ENCODE measurements at regions not wholly inside any gene's neighbourhood (a gene's known extent, or its start where the extent isn't known, plus 50 kb on each side); places are given as distances from the start of the nearest gene placed in this dataset.
A peak's percentile ranks its signal among the peaks of the same experiment; 100 is the strongest.

DNA sequence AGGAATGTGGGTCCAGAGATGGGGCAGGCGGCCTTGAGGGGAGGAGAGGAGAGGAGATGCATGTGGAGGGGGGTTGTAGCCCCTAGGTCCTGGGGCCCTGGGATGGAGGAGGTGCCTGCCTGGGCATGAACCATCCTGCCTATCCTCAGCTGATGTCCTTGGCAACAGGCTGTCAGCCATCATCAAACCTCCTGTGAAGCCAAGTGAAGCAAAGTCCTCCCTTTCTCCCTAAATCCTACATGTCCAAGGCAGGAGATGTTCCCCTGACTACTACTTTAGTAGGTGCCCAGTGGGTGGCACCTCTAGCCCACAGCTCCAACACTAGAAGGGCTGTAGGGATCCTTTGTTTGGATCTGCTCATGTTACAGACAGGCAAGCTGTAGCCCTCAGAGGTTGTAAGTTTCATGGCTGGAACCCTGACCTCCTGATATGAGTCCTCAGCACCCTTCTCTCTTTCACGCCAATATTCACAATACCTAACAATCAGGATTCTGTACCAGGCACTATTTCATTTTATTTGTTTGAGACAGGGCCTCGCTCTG, 66.6 kb upstream of the SYPL1 start:
- no peak overlapping the region for H3K9ac ChIP-seq (ENCODE audit: low read length in 2 of 2)
- H3K27me3 ChIP-seq (ENCODE audit: control insufficient read depth in 1 of 2, insufficient read depth in 2 of 2, low read length in 2 of 2), result no peaks in the 10 kb centered on the region
- no peaks in the 10 kb centered on the region for H3K9me3 ChIP-seq (ENCODE audit: control insufficient read depth in 2 of 2, low read length in 2 of 2)
- no peak overlapping the region for H3K4me3 ChIP-seq (ENCODE audit: low read length in 2 of 2)
- no peaks in the 10 kb centered on the region for H3K36me3 ChIP-seq (ENCODE audit: control insufficient read depth in 2 of 2, insufficient read depth in 2 of 2, low read length in 2 of 2)
- no peak overlapping the region for H3K27ac ChIP-seq (ENCODE audit: low read length)
- peaks cover 4% of the 10 kb centered on the region for H3K4me1 ChIP-seq (ENCODE audit: control insufficient read depth, insufficient read depth, low read length)

DNA sequence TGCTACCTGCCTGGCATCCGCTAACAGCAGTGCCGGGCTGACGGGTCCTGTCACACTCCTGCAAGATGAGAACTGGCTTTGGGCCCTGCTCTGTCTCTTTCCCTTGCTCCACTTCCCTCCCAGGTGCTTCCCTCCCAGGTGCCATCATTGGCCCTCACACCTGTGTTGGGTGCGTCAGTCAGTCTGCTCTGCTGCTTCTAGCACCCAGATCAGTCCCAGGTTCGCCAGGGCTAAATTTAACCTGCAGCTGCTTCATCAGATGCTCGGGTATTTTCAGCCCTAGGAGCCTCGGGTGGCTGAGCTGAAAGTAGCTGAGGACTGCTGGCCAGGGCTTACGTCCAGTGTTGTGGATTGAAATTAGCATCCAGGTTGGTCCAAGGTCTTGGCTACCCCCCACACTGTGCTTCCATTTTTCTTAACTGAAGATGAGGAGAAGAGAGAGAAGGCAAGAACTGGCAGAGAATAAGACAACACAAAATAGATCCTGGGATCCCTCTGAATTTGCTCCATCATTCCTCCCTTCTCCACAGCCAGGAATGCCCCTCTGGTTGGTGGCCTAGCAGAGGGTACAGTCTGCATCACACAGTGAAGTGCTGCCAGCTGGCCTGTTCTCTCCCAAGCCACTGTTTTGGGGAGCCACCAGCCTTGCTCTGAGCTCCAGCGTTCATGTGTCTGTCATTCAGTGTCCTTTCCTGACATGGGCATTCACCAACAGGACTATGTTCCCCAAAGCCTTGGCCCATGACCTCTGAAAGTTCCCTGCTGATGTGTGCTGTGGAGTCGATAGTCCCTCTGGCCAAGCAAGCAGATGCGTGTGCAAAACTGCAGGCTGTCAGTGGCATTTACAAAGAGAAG, 65.9 kb upstream of the SYPL1 start:
- Histone ChIP-seq H3K9ac (ENCODE audit: low read length in 2 of 2) (no peak overlapping the region), H3K4me1 (ENCODE audit: control insufficient read depth, insufficient read depth, low read length) (peaks cover 4% of the 10 kb centered on the region), H3K4me3 (ENCODE audit: low read length in 2 of 2) (no peak overlapping the region), H3K36me3 (ENCODE audit: control insufficient read depth in 2 of 2, insufficient read depth in 2 of 2, low read length in 2 of 2) (no peaks in the 10 kb centered on the region), H3K27ac (ENCODE audit: low read length) (no peak overlapping the region), H3K9me3 (ENCODE audit: control insufficient read depth in 2 of 2, low read length in 2 of 2) (no peaks in the 10 kb centered on the region), H3K27me3 (ENCODE audit: control insufficient read depth in 1 of 2, insufficient read depth in 2 of 2, low read length in 2 of 2) (no peaks in the 10 kb centered on the region)

DNA sequence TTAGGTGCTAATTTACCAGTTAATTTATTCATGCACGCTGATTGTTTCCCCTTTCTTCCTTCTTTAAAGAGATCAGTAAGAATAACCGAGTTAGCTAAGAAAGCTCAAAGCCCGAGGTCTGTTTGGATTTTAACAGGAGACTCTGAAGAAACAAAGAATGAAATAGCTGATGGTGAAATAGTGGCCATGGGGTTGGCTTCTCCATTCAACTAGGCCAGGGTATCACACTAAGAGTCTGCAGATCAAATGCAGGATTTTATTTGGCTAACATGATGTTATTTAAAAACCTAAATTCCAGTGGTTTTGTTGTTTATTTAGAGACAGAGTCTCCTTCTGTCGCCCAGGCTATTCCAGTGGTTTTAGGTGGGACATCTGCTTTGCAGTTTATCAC, 65.2 kb upstream of the SYPL1 start:
- Histone ChIP-seq H3K9ac (ENCODE audit: low read length in 2 of 2) (no peak overlapping the region), H3K9me3 (ENCODE audit: control insufficient read depth in 2 of 2, low read length in 2 of 2) (no peaks in the 10 kb centered on the region), H3K4me1 (ENCODE audit: control insufficient read depth, insufficient read depth, low read length) (peaks cover 4% of the 10 kb centered on the region), H3K36me3 (ENCODE audit: control insufficient read depth in 2 of 2, insufficient read depth in 2 of 2, low read length in 2 of 2) (no peaks in the 10 kb centered on the region), H3K27me3 (ENCODE audit: control insufficient read depth in 1 of 2, insufficient read depth in 2 of 2, low read length in 2 of 2) (no peaks in the 10 kb centered on the region), H3K4me3 (ENCODE audit: low read length in 2 of 2) (no peak overlapping the region), H3K27ac (ENCODE audit: low read length) (no peak overlapping the region)

DNA sequence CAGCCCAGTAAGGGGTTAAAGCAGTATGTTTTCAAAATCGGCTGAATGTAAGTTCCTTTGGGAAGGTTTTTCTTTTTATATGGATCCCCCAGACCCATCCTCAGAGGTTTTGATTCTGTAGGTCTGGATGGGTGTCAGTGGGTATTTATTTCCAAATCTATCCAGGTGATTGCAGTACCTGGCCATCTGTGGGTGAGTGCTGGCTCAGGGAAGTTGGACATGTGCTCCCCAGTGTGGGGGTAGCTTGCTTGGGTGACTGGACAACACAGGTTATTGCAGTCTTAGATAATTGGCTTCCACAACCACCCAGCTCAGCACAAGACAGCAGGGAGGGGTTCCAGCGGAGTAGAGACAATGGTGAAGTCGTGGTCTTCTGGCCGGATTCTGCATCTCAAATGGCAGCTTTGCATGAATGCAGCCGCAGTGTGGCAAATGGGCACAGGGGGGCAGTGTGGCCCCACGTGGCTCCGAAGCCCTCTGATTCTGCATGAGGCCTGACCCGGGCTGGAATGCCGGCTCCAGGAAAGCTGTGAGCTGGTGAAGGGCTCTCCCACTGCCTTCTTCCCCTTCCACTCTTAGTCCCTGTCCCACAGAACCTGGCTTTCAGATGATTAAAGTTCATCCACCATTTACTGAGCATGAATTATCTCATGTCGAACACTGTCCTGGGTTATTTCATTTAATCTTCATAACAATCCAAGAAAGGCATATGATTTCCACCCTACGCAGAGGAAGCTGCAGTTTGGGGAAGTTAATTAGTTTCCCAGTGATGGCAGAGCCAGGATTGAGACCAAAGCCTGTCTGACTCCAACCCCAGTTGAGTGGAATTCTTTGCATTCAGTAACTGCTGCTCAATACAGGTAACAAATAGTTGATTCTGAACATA, 64.5 kb upstream of the SYPL1 start:
- H3K36me3 ChIP-seq (ENCODE audit: control insufficient read depth in 2 of 2, insufficient read depth in 2 of 2, low read length in 2 of 2), result no peaks in the 10 kb centered on the region
- H3K9ac ChIP-seq (ENCODE audit: low read length in 2 of 2), result peak overlapping the region in 1 of 2 donors; percentile 29
- no peak overlapping the region for H3K4me3 ChIP-seq (ENCODE audit: low read length in 2 of 2)
- H3K27me3 ChIP-seq (ENCODE audit: control insufficient read depth in 1 of 2, insufficient read depth in 2 of 2, low read length in 2 of 2), result no peaks in the 10 kb centered on the region
- no peak overlapping the region for H3K27ac ChIP-seq (ENCODE audit: low read length)
- no peaks in the 10 kb centered on the region for H3K9me3 ChIP-seq (ENCODE audit: control insufficient read depth in 2 of 2, low read length in 2 of 2)
- peaks cover 4% of the 10 kb centered on the region for H3K4me1 ChIP-seq (ENCODE audit: control insufficient read depth, insufficient read depth, low read length)

DNA sequence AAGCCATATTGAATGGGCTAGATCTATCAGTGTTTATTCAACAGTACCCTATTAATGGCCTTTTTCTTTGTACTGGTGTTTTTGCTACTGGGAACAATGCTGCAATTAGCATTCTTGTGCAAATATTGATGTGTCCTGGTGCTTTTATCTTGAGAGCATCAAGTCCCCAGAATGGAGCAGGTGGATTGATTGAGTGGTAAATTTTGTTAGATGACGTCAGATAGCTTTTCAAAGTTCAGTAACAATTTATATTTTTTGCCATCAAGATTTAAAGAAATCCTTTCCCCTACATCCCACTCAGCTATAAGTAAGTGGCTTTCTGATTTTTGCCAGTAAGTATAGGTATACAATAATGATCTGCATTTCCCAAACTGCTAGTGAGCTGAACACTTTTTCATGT, 63.4 kb upstream of the SYPL1 start:
- Histone ChIP-seq H3K4me3 (ENCODE audit: low read length in 2 of 2) (no peak overlapping the region), H3K36me3 (ENCODE audit: control insufficient read depth in 2 of 2, insufficient read depth in 2 of 2, low read length in 2 of 2) (no peaks in the 10 kb centered on the region), H3K9me3 (ENCODE audit: control insufficient read depth in 2 of 2, low read length in 2 of 2) (no peaks in the 10 kb centered on the region), H3K27ac (ENCODE audit: low read length) (no peak overlapping the region), H3K9ac (ENCODE audit: low read length in 2 of 2) (no peak overlapping the region), H3K27me3 (ENCODE audit: control insufficient read depth in 1 of 2, insufficient read depth in 2 of 2, low read length in 2 of 2) (no peaks in the 10 kb centered on the region), H3K4me1 (ENCODE audit: control insufficient read depth, insufficient read depth, low read length) (peaks cover 4% of the 10 kb centered on the region)

DNA sequence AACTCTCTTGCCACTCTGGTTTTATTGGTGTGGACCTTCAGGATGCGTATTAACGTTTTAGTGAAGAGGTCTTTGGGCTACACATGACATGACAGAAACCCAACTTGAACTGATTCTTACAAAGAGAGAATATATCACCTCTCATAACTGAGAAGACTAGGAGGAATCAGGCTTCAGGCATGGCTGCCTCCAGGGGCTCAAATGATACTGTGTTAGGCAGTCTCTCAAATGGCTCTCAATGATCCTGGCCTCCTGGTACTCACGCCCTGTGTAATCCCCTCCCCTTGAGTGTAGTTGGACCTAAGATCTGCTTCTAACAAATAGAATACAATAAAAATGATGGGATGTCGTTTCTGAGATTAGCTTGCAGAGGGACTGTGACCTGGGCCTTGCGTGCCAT, 58.5 kb upstream of the SYPL1 start:
- Histone ChIP-seq H3K9ac (ENCODE audit: low read length in 2 of 2) (no peak overlapping the region), H3K27me3 (ENCODE audit: control insufficient read depth in 1 of 2, insufficient read depth in 2 of 2, low read length in 2 of 2) (no peaks in the 10 kb centered on the region), H3K36me3 (ENCODE audit: control insufficient read depth in 2 of 2, insufficient read depth in 2 of 2, low read length in 2 of 2) (no peaks in the 10 kb centered on the region), H3K4me3 (ENCODE audit: low read length in 2 of 2) (no peak overlapping the region), H3K4me1 (ENCODE audit: control insufficient read depth, insufficient read depth, low read length) (peaks cover 9% of the 10 kb centered on the region), H3K9me3 (ENCODE audit: control insufficient read depth in 2 of 2, low read length in 2 of 2) (no peaks in the 10 kb centered on the region), H3K27ac (ENCODE audit: low read length) (no peak overlapping the region)

DNA sequence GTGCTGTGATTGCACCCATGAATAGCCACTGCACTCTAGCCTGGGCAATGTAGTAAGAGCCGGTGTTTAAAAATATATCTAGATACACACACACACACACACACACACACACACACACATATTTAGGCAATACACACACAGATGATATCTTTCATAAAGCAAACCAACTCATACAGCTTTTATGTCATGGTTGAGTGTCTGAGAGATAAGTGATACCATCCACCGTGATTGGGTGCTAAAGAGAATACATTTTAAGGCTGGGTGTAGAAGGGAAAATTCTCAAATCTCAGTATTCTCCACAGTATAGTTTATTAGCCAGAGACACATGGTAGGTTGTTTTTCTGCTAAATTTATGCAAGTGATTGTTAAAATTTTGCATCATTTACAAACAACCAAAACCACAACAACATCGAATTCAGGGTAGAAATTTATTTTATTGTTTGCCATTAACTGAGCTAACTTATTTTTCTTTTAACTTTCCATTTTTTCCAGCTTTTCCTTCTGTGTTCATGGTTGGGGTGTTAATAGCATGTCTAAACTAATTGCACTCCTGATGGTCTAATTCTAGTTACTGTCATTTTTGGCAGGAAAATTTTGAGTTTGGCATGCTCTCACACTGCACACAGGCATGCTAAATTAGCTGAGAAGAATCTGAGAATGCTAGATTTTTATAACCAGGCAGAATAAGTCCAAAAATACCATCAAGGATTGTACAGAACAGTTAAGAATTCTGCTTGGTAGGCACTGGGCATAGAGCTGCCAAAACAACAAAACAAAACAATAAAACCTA, 57.9 kb upstream of the SYPL1 start:
- Histone ChIP-seq H3K9ac (ENCODE audit: low read length in 2 of 2) (no peak overlapping the region), H3K27me3 (ENCODE audit: control insufficient read depth in 1 of 2, insufficient read depth in 2 of 2, low read length in 2 of 2) (no peaks in the 10 kb centered on the region), H3K27ac (ENCODE audit: low read length) (no peak overlapping the region), H3K36me3 (ENCODE audit: control insufficient read depth in 2 of 2, insufficient read depth in 2 of 2, low read length in 2 of 2) (no peaks in the 10 kb centered on the region), H3K9me3 (ENCODE audit: control insufficient read depth in 2 of 2, low read length in 2 of 2) (no peaks in the 10 kb centered on the region), H3K4me1 (ENCODE audit: control insufficient read depth, insufficient read depth, low read length) (peaks cover 9% of the 10 kb centered on the region), H3K4me3 (ENCODE audit: low read length in 2 of 2) (no peak overlapping the region)

DNA sequence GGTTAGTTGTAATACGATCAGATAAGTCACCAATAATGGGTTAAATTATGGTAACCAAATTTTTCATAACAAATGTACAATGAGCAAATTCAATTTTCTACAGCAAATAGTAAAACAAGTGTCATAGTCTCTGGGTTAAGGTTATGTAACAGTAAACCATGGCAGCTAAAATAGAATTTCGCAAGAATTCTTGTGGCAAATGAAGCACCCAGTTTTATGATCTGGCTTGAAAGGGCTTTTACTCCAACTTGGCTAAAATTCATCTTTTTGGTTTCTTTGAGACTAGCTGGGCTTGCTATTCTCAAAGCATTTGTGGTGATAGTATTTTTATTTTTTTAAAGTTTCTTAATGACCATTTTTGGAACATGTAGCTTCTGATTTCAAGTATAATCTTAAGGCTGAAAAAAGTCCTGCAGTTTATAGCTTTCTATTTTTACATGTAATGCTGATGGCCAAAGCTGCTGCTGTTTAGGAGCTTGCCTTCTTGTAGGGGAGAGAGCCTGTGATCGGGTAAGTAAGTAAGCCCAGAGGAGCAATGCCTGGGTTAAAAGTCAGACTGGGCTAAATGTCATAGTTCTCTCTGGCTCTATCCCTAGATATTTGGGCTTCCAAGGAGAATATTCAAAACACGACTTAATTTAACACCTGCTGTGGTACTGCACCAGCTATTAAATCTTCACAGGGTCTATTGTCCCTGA, 55.5 kb upstream of the SYPL1 start:
- Histone ChIP-seq H3K27me3 (ENCODE audit: control insufficient read depth in 1 of 2, insufficient read depth in 2 of 2, low read length in 2 of 2) (no peaks in the 10 kb centered on the region), H3K4me3 (ENCODE audit: low read length in 2 of 2) (no peak overlapping the region), H3K4me1 (ENCODE audit: control insufficient read depth, insufficient read depth, low read length) (peaks cover 9% of the 10 kb centered on the region), H3K9ac (ENCODE audit: low read length in 2 of 2) (peak overlapping the region in 1 of 2 donors; percentile 20), H3K27ac (ENCODE audit: low read length) (no peak overlapping the region), H3K36me3 (ENCODE audit: control insufficient read depth in 2 of 2, insufficient read depth in 2 of 2, low read length in 2 of 2) (no peaks in the 10 kb centered on the region), H3K9me3 (ENCODE audit: control insufficient read depth in 2 of 2, low read length in 2 of 2) (peaks cover 3 to 4% of the 10 kb centered on the region in 2 donors)

DNA sequence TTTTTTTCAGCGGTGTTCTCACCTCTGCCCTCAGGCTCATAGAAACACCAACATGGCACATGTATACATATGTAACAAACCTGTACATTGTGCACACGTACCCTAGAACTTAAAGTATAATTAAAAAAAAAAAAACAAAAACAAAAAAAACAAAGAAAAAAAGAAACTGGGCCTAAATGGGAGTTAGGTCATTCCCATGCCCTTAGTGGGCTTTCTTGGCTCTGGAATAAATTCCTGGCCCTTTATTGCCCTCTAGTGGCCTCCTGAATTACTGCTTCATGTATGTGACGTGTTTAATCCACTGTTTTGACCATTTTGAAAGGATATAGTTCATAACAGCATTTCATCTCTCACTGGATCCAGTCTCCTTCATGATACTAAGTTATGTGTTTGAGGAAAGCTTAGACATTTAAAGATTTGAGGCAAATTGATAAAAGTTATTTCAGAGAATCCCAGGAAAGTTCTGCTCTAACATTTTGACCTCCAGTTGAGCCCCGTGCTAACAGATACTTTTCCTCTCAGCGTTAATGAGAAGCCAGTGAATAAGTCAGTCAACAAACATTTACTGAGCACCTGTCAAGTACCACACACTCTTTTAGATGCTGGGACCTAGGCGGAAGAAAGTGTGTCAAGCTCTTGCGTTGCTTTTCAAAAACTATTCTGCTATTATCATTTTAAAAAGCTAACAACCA, 54.7 kb upstream of the SYPL1 start:
- Histone ChIP-seq H3K36me3 (ENCODE audit: control insufficient read depth in 2 of 2, insufficient read depth in 2 of 2, low read length in 2 of 2) (no peaks in the 10 kb centered on the region), H3K27ac (ENCODE audit: low read length) (no peak overlapping the region), H3K9me3 (ENCODE audit: control insufficient read depth in 2 of 2, low read length in 2 of 2) (peaks cover 3 to 4% of the 10 kb centered on the region in 2 donors), H3K9ac (ENCODE audit: low read length in 2 of 2) (no peak overlapping the region), H3K27me3 (ENCODE audit: control insufficient read depth in 1 of 2, insufficient read depth in 2 of 2, low read length in 2 of 2) (no peaks in the 10 kb centered on the region), H3K4me3 (ENCODE audit: low read length in 2 of 2) (no peak overlapping the region), H3K4me1 (ENCODE audit: control insufficient read depth, insufficient read depth, low read length) (peaks cover 9% of the 10 kb centered on the region)

Measured in stomach smooth muscle (tissue), 2 donors.